ENCODE measurements at regions not wholly inside any gene's neighbourhood (a gene's known extent, or its start where the extent isn't known, plus 50 kb on each side); places are given as distances from the start of the nearest gene placed in this dataset.

GRCh38 chr13:110046811-110047210, 260.1 kb downstream of the COL4A1 start:
- TF ChIP-seq POLR2AphosphoS5 (IDR thresholded peaks at IDR 0.05; ENCODE audit: low read depth, low read length) = no peak
- no peak for TF ChIP-seq POLR2A (IDR thresholded peaks at IDR 0.05; ENCODE audit: low read depth, low read length)
- TF ChIP-seq TAF1 (IDR thresholded peaks at IDR 0.05; ENCODE audit: borderline replicate concordance, low read depth, low read length) = no peak

Measured in GM12892 (cell line).